Natural killer cell (primary cell): ENCODE measurements at regions not wholly inside any gene's neighbourhood (a gene's known extent, or its start where the extent isn't known, plus 50 kb on each side); places are given as distances from the start of the nearest gene placed in this dataset.
A peak's percentile ranks its signal among the peaks of the same experiment; 100 is the strongest.

Experiments used
- ATAC-seq, 3 donors: fragments of 150-1000 bp in 2 of 3; fragments of 200-7000 bp in 1 of 3; cut with Tn5 transposase; 1 replicate in 1 of 3; 2 replicates in 2 of 3; pipeline ENCODE4 v1.10.0; 2021; ENCODE audit warnings: mild to moderate bottlenecking in 2 of 3, moderate library complexity in 2 of 3
- DNase-seq, 2 donors: peaks; one replicate each; pipeline versions ENCODE4 v3.0.0 to v3.0.0-alpha.2; 2013 to 2021; ENCODE audit warnings: mixed read lengths in 1 of 2
- H3K27ac ChIP-seq: one replicate; pipeline ENCODE4 v1.5.1; 2013; ENCODE audit warnings: mild to moderate bottlenecking, low read length
- H3K27me3 ChIP-seq: one replicate; pipeline ENCODE4 v1.6.1; 2013; ENCODE audit warnings: low read length; ENCODE audit not compliant: control insufficient read depth, insufficient read depth
- H3K36me3 ChIP-seq: one replicate; pipeline ENCODE4 v1.6.1; 2013; ENCODE audit warnings: low read length; ENCODE audit not compliant: control insufficient read depth, insufficient read depth
- H3K4me1 ChIP-seq: one replicate; pipeline ENCODE4 v1.6.1; 2013; ENCODE audit warnings: low read length; ENCODE audit not compliant: control insufficient read depth, insufficient read depth
- H3K4me3 ChIP-seq: one replicate; pipeline ENCODE4 v1.5.1; 2013; ENCODE audit warnings: low read length
- H3K9me3 ChIP-seq: one replicate; pipeline ENCODE4 v1.6.1; 2013; ENCODE audit warnings: low read length; ENCODE audit not compliant: control insufficient read depth, insufficient read depth
- H3K27ac Mint-ChIP-seq, 2 donors: one replicate each; pipeline ENCODE4 v1.8.0; 2022; ENCODE audit warnings: mild to moderate bottlenecking in 2 of 2, mixed read lengths in 2 of 2, moderate library complexity in 1 of 2
- H3K27me3 Mint-ChIP-seq, 2 donors: one replicate each; pipeline ENCODE4 v1.8.0; 2022; ENCODE audit warnings: low read depth in 2 of 2, mixed read lengths in 2 of 2
- H3K36me3 Mint-ChIP-seq: one replicate; pipeline ENCODE4 v1.8.0; 2022; ENCODE audit warnings: mixed read lengths
- H3K4me1 Mint-ChIP-seq, 2 donors: one replicate each; pipeline ENCODE4 v1.8.0; 2022; ENCODE audit warnings: mixed read lengths in 2 of 2
- H3K4me3 Mint-ChIP-seq: one replicate; pipeline ENCODE4 v1.8.0; 2022; ENCODE audit warnings: mild to moderate bottlenecking, moderate library complexity, mixed read lengths
- H3K9me3 Mint-ChIP-seq, 2 donors: one replicate each; pipeline ENCODE4 v1.8.0; 2022; ENCODE audit warnings: mixed read lengths in 2 of 2
- CTCF ChIP-seq: fragments of 200-600 bp; IDR thresholded peaks from one replicate; pipeline ENCODE4 v1.8.0; 2022; ENCODE audit warnings: antibody characterized with exemption
- WGBS: methylation state at CpG from one replicate; pipeline ENCODE4 v1.1.7; 2013; ENCODE audit warnings: missing lambda C conversion rate; ENCODE audit not compliant: insufficient coverage; 5-methylcytosine and 5-hydroxymethylcytosine counted together
- intact Hi-C: fragments of 100-400 bp; cut with micrococcal nuclease; formaldehyde crosslinking; loops from one replicate; pipeline ENCODE4 v1.14.2; 2022

DNA sequence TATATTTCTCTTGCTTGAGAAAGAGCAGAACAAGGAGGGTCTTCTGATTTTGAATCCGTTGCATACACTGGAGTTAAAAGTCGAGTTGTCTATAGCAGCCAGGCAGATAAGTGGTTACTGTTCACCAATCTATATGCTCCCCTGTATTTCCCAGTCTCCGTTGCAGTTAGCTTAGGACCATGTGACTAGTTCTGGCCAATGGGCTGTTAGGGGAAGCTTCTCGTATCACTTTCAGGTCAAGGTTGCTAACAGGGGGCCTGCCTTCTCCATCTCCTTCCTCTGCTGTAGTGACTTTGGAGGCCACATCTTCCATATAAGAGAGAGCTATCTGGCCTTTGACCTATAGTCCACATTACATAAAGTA is 188.5 kb upstream of the KBTBD8 start:
- 74% methylated on average over 3 of the region's 4 CpGs for WGBS
- Mint-ChIP-seq H3K27ac (no peak overlapping the region), H3K4me3 (no peak overlapping the region), H3K36me3 (no peaks in the 10 kb centered on the region), H3K27me3 (no peaks in the 10 kb centered on the region), H3K4me1 (no peaks in the 10 kb centered on the region), H3K9me3 (no peaks in the 10 kb centered on the region)
- no peaks in the 10 kb centered on the region for H3K4me1 ChIP-seq
- no peak for TF ChIP-seq CTCF
- no peak overlapping the region for H3K27ac ChIP-seq
- no peaks in the 10 kb centered on the region for H3K36me3 ChIP-seq
- ATAC-seq, result no peak
- H3K27me3 ChIP-seq, result no peaks in the 10 kb centered on the region
- intact Hi-C loops, result no loop called here
- no peak overlapping the region for H3K4me3 ChIP-seq
- no peaks in the 10 kb centered on the region for H3K9me3 ChIP-seq
- DNase-seq, result no peak

DNA sequence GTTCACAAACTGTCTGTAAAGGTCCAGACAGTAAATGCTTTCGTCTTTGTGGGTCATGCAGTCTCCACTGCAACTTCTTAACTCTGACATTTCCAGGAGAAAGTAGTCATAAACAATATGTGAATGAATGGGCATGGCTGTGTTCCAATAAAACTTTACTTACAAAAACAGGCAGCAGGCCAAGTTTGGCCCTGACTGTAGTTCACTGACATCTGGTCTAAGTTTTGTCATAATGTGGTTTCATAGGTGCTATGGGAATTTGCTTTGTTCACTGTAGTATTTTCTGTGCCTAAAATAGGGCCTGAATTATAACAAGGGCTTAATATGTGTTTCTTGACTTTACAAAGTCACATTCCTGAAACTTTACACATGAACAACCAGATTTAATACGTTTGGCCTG is 186.0 kb upstream of the KBTBD8 start:
- Mint-ChIP-seq H3K27ac (no peak overlapping the region), H3K9me3 (no peaks in the 10 kb centered on the region), H3K4me3 (no peak overlapping the region), H3K36me3 (no peaks in the 10 kb centered on the region), H3K4me1 (no peaks in the 10 kb centered on the region), H3K27me3 (peaks cover 0 to 5% of the 10 kb centered on the region in 2 donors)
- Histone ChIP-seq H3K27ac (no peak overlapping the region), H3K27me3 (peaks cover 3% of the 10 kb centered on the region), H3K4me1 (no peaks in the 10 kb centered on the region), H3K36me3 (no peaks in the 10 kb centered on the region), H3K4me3 (no peak overlapping the region), H3K9me3 (no peaks in the 10 kb centered on the region)
- WGBS, result 76% methylated on average over 2 of the region's 2 CpGs
- DNase-seq (no peak), ATAC-seq (no peak)
- TF ChIP-seq CTCF, result no peak
- intact Hi-C loops, result no loop called here

DNA sequence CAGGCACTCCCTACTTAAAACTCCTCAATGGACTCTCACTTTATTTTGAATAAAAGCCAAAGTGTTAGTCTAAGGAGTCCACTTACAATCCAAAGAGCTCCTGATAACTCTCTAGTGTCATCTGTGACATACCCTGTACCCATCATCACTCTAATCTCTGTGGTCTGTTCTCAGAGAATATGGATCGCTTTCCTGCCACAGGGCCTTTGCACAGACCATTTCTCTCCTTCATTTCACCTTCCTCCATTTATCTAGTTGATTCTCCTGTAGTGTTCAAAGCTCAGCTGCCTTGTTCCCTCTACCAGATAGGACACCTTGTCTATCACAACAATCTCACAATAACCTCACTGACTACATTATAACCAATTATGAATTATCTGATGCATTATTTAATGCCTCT is 185.4 kb upstream of the KBTBD8 start:
- WGBS, result 100% methylated on average over 1 of the region's 1 CpG
- Mint-ChIP-seq H3K27me3 (peaks cover 0 to 9% of the 10 kb centered on the region in 2 donors), H3K4me1 (no peaks in the 10 kb centered on the region), H3K4me3 (no peak overlapping the region), H3K36me3 (no peaks in the 10 kb centered on the region), H3K9me3 (no peaks in the 10 kb centered on the region), H3K27ac (no peak overlapping the region)
- intact Hi-C loops, result no loop called here
- no peaks in the 10 kb centered on the region for H3K4me1 ChIP-seq
- H3K27ac ChIP-seq, result no peak overlapping the region
- no peak overlapping the region for H3K4me3 ChIP-seq
- H3K27me3 ChIP-seq, result peaks cover 3% of the 10 kb centered on the region
- H3K36me3 ChIP-seq, result no peaks in the 10 kb centered on the region
- no peak for TF ChIP-seq CTCF
- H3K9me3 ChIP-seq, result no peaks in the 10 kb centered on the region
- no peak for DNase-seq
- no peak for ATAC-seq

GRCh38 chr3:66816090-66816761 is 181.9 kb upstream of the KBTBD8 start:
- Histone ChIP-seq H3K9me3 (no peaks in the 10 kb centered on the region), H3K36me3 (no peaks in the 10 kb centered on the region), H3K27ac (no peak overlapping the region), H3K4me1 (no peaks in the 10 kb centered on the region), H3K4me3 (no peak overlapping the region), H3K27me3 (peaks cover 3% of the 10 kb centered on the region)
- ATAC-seq (peak; percentile 72 to 77 (median 77)), DNase-seq (peak in 1 of 2 donors; percentile 68)
- intact Hi-C loops, result loop anchor here (1.0 kb wide), 3 partner anchors 409 to 562 kb away; no protein-coding TSS in a partner anchor
- H3K36me3 Mint-ChIP-seq, result no peaks in the 10 kb centered on the region
- peak; percentile 69 for TF ChIP-seq CTCF
- no peaks in the 10 kb centered on the region for H3K9me3 Mint-ChIP-seq
- WGBS, result 100% methylated on average over 1 of the region's 4 CpGs
- H3K4me1 Mint-ChIP-seq, result no peaks in the 10 kb centered on the region
- H3K4me3 Mint-ChIP-seq, result no peak overlapping the region
- peaks cover 2 to 24% of the 10 kb centered on the region in 2 donors for H3K27me3 Mint-ChIP-seq
- no peak overlapping the region for H3K27ac Mint-ChIP-seq
